ENCODE measurements at regions not wholly inside any gene's neighbourhood (a gene's known extent, or its start where the extent isn't known, plus 50 kb on each side); places are given as distances from the start of the nearest gene placed in this dataset.

GRCh38 chr12:28874758-28875157 is 274.3 kb upstream of the FAR2 start:
- WGBS (ENCODE audit: insufficient coverage, insufficient replicate concordance, low lambda C conversion rate, missing lambda C conversion rate), result 25% methylated on average over 3 of the region's 3 CpGs
- ChIA-PET SMC1A (ENCODE audit: uncharacterized antibody, unreplicated experiment) (interaction anchor here (0.9 to 1.0 kb wide), 2 partner anchors 8 to 30 kb away, joined by 3 read pairs; no protein-coding TSS in a partner anchor), CTCF (interaction anchor here (1.6 kb wide), 1 partner anchor 124 kb away, joined by 4 read pairs; no protein-coding TSS in a partner anchor), POLR2A (no interaction called here), RAD21 (ENCODE audit: unreplicated experiment) (no interaction called here)
- ATAC-seq (no peak), DNase-seq (ENCODE audit: low read depth, low spot score) (no peak), FAIRE-seq (no peak)
- no peak overlapping the region for H3K27ac ChIP-seq (ENCODE audit: control insufficient read depth, insufficient read depth)
- H3K4me3 ChIP-seq, result no peak overlapping the region
- H3K27me3 ChIP-seq (replicated peaks in 1 of 2; ENCODE audit: control insufficient read depth in 2 of 2, insufficient read depth in 2 of 2, low read length in 1 of 2), result no peaks in the 10 kb centered on the region
- no peak overlapping the region for H2AFZ ChIP-seq (ENCODE audit: control insufficient read depth, low read depth, low read length)
- intact Hi-C loops (cut with micrococcal nuclease; ENCODE audit: unreplicated experiment), result loop anchor here (5.0 kb wide), 1 partner anchor 907 kb away; no protein-coding TSS in a partner anchor
- no peaks in the 10 kb centered on the region for H3K79me2 ChIP-seq (ENCODE audit: control insufficient read depth, insufficient read depth, low read length)
- H3K9ac ChIP-seq (ENCODE audit: control insufficient read depth, insufficient read depth, low read length), result no peak overlapping the region
- BruUV-seq (replicated peaks), result no TSS peak
- H3K4me1 ChIP-seq (ENCODE audit: control insufficient read depth, insufficient read depth, low read length), result no peaks in the 10 kb centered on the region
- no peaks in the 10 kb centered on the region for H3K9me3 ChIP-seq (replicated peaks; ENCODE audit: control insufficient read depth, insufficient read depth, low read length)
- H3K36me3 ChIP-seq (ENCODE audit: control insufficient read depth in 2 of 2, insufficient read depth in 2 of 2, low read length in 1 of 2), result no peaks in the 10 kb centered on the region
- no peak overlapping the region for H3K4me2 ChIP-seq (ENCODE audit: control insufficient read depth, insufficient read depth)
- H4K20me1 ChIP-seq (ENCODE audit: control insufficient read depth, insufficient read depth), result no peaks in the 10 kb centered on the region
- in situ Hi-C loops (cut with MboI), result loop anchor here (5.0 kb wide), 1 partner anchor 1142 kb away; no protein-coding TSS in a partner anchor
- TF ChIP-seq NR2C2 (IDR thresholded peaks at IDR 0.05; ENCODE audit: borderline replicate concordance, control insufficient read depth, insufficient read length, low read depth) (no peak), BMI1 (IDR thresholded peaks at IDR 0.05; ENCODE audit: borderline replicate concordance) (no peak), BCL3 (IDR thresholded peaks at IDR 0.05; ENCODE audit: borderline replicate concordance, insufficient read depth, low read depth, low read length, poor library complexity, severe bottlenecking) (no peak), SIN3A (IDR thresholded peaks at IDR 0.05; ENCODE audit: low read depth, low read length) (no peak), ELK1 (IDR thresholded peaks at IDR 0.05; ENCODE audit: low read depth, low read length) (no peak), ZBTB4 (CRISPR knock-in tag; IDR thresholded peaks at IDR 0.05) (no peak), MYC (IDR thresholded peaks at IDR 0.05; ENCODE audit: insufficient read depth, insufficient read length, insufficient replicate concordance, low read length, severe bottlenecking) (no peak), ZNF384 (IDR thresholded peaks at IDR 0.05; ENCODE audit: borderline replicate concordance, low read depth, low read length) (no peak), MXI1 (IDR thresholded peaks at IDR 0.05; ENCODE audit: low read depth, low read length) (no peak), NFYB (IDR thresholded peaks at IDR 0.05; ENCODE audit: insufficient read depth, low read depth, low read length) (no peak), CEBPZ (IDR thresholded peaks at IDR 0.05; ENCODE audit: low read depth, low read length) (no peak), RELB (IDR thresholded peaks at IDR 0.05; ENCODE audit: low read depth) (no peak)
